Erythroblast (primary cell): ENCODE measurements at regions not wholly inside any gene's neighbourhood (a gene's known extent, or its start where the extent isn't known, plus 50 kb on each side); places are given as distances from the start of the nearest gene placed in this dataset.

Source experiments
- GATA1 ChIP-seq: IDR thresholded peaks from 2 replicates; pipeline ENCODE4 v1.6.1; 2011; ENCODE audit warnings: low read depth, mild to moderate bottlenecking, control low read depth, low read length, moderate library complexity
- POLR2A ChIP-seq: IDR thresholded peaks from 2 replicates; pipeline ENCODE4 v1.6.1; 2011; ENCODE audit warnings: mild to moderate bottlenecking, low read length

GRCh38 chr1:94653454-94653853, 111.9 kb upstream of the F3 start:
- TF ChIP-seq POLR2A, result no peak
- no peak for TF ChIP-seq GATA1
